HG02981 (cell line): ENCODE measurements at regions not wholly inside any gene's neighbourhood (a gene's known extent, or its start where the extent isn't known, plus 50 kb on each side); places are given as distances from the start of the nearest gene placed in this dataset.

Experiments
- ATAC-seq: cut with Tn5 transposase; IDR thresholded peaks from one replicate; pipeline ENCODE4 v1.9.1; 2021; ENCODE audit warnings: mild to moderate bottlenecking, moderate library complexity; ENCODE audit not compliant: unreplicated experiment

- ATAC-seq: no peak
These were observed 50.7 kb upstream of the TLR3 start for GRCh38 chr4:186018261-186018660.

GRCh38 chr4:186018784-186019183 lies 50.2 kb upstream of the TLR3 start:
- no peak for ATAC-seq
